Mammary epithelial cell (primary cell): ENCODE measurements at regions not wholly inside any gene's neighbourhood (a gene's known extent, or its start where the extent isn't known, plus 50 kb on each side); places are given as distances from the start of the nearest gene placed in this dataset.

Experiments
- CTCF ChIP-seq, 2 donors: IDR thresholded peaks in 1 of 2; conservative IDR thresholded peaks in 1 of 2; 2 replicates each; pipeline ENCODE4 v1.5.1; 2011 to 2012; ENCODE audit warnings: inconsistent platforms in 2 of 2, low read length in 2 of 2, mild to moderate bottlenecking in 2 of 2, control low read depth in 1 of 2, low read depth in 1 of 2; ENCODE audit not compliant: insufficient read depth in 1 of 2; ENCODE audit errors: extremely low read depth in 1 of 2
- EZH2 ChIP-seq: IDR thresholded peaks from 2 replicates; pipeline ENCODE4 v1.6.1; 2012; ENCODE audit warnings: low read length, inconsistent platforms, borderline replicate concordance

GRCh38 chr4:136540747-136541146, 991.5 kb downstream of the PCDH18 start:
- TF ChIP-seq CTCF (conservative IDR thresholded peaks at IDR 0.05 in 1 of 2, IDR thresholded peaks at IDR 0.05 in 1 of 2; ENCODE audit: extremely low read depth in 1 of 2, insufficient read depth in 1 of 2, low read depth in 1 of 2, low read length in 2 of 2) (no peak), EZH2 (no peak)
